PC-9 (cell line): ENCODE measurements at regions not wholly inside any gene's neighbourhood (a gene's known extent, or its start where the extent isn't known, plus 50 kb on each side); places are given as distances from the start of the nearest gene placed in this dataset.

Experiments
- CTCF ChIP-seq: fragments of 200-600 bp; sonication (generic); conservative IDR thresholded peaks from 2 replicates; pipeline ENCODE4 v1.6.1; 2017; ENCODE audit warnings: mixed run types, antibody characterized with exemption, mild to moderate bottlenecking, moderate library complexity
- EZH2 ChIP-seq: fragments of 200-600 bp; sonication (generic); IDR thresholded peaks from 2 replicates; pipeline ENCODE4 v1.8.0; 2017; ENCODE audit warnings: antibody characterized with exemption, low read depth

DNA sequence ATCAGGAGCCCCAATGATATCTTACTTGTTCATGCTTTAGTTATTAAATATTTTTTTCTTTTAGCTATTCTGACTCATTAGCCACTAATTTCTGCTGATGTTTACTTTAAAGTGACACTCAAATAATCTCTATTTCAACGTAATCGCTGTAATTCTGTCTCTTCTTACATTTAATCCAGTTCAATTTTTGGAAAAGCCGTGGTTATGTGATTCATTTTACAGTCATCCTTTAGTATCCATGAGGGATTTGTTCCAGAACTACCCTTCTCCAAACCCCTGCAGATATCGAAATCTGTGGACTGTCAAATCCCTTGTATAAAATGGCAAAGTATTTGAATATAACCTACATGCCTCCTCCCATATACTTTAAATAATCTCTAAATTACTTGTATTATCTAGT, 1103.4 kb downstream of the LRFN5 start:
- TF ChIP-seq EZH2 (no peak), CTCF (no peak)
